Esophagus squamous epithelium (tissue), 4 donors: ENCODE measurements at regions not wholly inside any gene's neighbourhood (a gene's known extent, or its start where the extent isn't known, plus 50 kb on each side); places are given as distances from the start of the nearest gene placed in this dataset.

Experiments
- POLR2A ChIP-seq, 4 donors: fragments of 450-650 bp; IDR thresholded peaks; one replicate each; pipeline ENCODE4 v1.6.1; 2017; ENCODE audit warnings: antibody characterized with exemption in 4 of 4, mild to moderate bottlenecking in 4 of 4, moderate library complexity in 3 of 4
- TF ChIP-seq, protein P1 (sequence below), 6 experiments: fragments of 450-650 bp in 4 of 6; fragments of 200-600 bp in 2 of 6; sonication (generic) in 2 of 6; IDR thresholded peaks; one replicate each; pipeline ENCODE4 v1.5.1; 2016 to 2019; ENCODE audit warnings: antibody characterized with exemption in 6 of 6, mild to moderate bottlenecking in 4 of 6, moderate library complexity in 4 of 6

DNA sequence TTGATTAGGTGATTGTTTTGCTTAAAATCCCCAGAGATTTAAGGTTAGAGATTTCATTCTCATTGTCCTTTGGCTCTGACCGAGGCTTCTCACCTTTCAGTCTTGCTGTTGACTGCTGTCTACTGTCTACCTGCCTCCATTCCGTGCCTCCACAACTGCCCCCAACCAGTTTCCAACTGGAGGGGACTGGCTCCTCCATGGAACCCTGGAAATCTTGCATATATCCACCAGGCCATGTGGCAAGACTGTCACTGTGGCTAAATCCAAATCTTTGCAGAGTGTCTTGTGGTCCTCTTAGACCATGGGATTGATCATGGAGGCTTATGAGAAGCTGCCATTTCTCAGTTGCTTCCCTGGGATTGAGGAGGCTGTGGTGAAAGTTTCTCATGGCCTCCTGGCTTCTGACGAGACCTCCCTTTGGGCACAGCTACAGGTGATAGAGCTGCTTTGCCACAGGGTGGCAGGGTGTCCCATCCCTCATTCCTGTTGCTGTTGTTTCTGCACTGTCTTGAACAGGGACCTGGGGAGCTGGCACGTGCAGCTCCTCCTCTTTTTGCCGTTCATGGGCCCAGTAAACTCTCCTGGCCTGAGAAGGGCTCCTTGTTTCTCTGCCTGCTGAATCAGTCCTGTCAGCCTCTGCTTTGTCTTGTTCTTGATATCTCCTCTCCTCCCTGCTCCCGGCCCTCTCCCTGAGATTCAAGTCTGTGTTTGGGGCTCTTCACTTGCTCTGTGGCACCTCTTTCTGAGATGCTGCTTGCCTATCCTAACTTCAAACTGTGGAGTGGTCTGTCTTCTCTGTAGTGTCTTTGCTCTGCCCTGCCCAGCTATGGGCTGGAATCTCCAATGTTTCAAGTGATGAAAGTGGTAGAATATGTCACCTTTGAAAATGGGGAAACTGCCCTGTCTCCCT, 63.6 kb upstream of the IGFBP3 start:
- TF ChIP-seq, protein P1, sequence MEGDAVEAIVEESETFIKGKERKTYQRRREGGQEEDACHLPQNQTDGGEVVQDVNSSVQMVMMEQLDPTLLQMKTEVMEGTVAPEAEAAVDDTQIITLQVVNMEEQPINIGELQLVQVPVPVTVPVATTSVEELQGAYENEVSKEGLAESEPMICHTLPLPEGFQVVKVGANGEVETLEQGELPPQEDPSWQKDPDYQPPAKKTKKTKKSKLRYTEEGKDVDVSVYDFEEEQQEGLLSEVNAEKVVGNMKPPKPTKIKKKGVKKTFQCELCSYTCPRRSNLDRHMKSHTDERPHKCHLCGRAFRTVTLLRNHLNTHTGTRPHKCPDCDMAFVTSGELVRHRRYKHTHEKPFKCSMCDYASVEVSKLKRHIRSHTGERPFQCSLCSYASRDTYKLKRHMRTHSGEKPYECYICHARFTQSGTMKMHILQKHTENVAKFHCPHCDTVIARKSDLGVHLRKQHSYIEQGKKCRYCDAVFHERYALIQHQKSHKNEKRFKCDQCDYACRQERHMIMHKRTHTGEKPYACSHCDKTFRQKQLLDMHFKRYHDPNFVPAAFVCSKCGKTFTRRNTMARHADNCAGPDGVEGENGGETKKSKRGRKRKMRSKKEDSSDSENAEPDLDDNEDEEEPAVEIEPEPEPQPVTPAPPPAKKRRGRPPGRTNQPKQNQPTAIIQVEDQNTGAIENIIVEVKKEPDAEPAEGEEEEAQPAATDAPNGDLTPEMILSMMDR (IDR thresholded peaks at IDR 0.05), result no peak
- no peak for TF ChIP-seq POLR2A (IDR thresholded peaks at IDR 0.05)
